ENCODE measurements at regions not wholly inside any gene's neighbourhood (a gene's known extent, or its start where the extent isn't known, plus 50 kb on each side); places are given as distances from the start of the nearest gene placed in this dataset.

GRCh38 chr3:57006949-57007419 is 53.5 kb upstream of the SPATA12 start:
- Histone ChIP-seq H3K4me2 (ENCODE audit: insufficient read depth in 1 of 2, low read depth in 2 of 2, low read length in 2 of 2) (no peak overlapping the region), H3K79me1 (ENCODE audit: low read depth, low read length) (no peaks in the 10 kb centered on the region), H2BK12ac (ENCODE audit: low read depth, low read length) (no peak overlapping the region), H2BK20ac (ENCODE audit: low read length) (no peak overlapping the region), H3K79me2 (ENCODE audit: control insufficient read depth in 1 of 2, insufficient read depth in 2 of 2, low read length in 2 of 2) (no peaks in the 10 kb centered on the region), H3K4ac (replicated peaks; ENCODE audit: insufficient read length, low read depth, low read length) (no peak overlapping the region), H4K8ac (ENCODE audit: extremely low read depth, insufficient read depth, low read length) (no peak overlapping the region), H4K5ac (ENCODE audit: insufficient read length, low read depth, low read length) (no peak overlapping the region), H2AK5ac (ENCODE audit: low read depth, low read length) (no peak overlapping the region), H3K27me3 (replicated peaks in 1 of 4; ENCODE audit: control insufficient read depth in 3 of 4, extremely low read depth in 1 of 4, insufficient read depth in 3 of 4, low read length in 3 of 4) (no peaks in the 10 kb centered on the region), H4K20me1 (replicated peaks in 1 of 2; ENCODE audit: control insufficient read depth in 1 of 2, insufficient read depth in 2 of 2, low read length in 2 of 2) (no peaks in the 10 kb centered on the region), H3K56ac (replicated peaks; ENCODE audit: insufficient read length, low read depth, low read length) (no peak overlapping the region), H3K27ac (ENCODE audit: low read depth, low read length) (no peak overlapping the region), H3K9ac (replicated peaks in 1 of 4; ENCODE audit: extremely low read depth in 1 of 4, low read depth in 3 of 4, low read length in 3 of 4) (no peak overlapping the region), H2AFZ (ENCODE audit: low read length) (no peak overlapping the region), H3K4me3 (ENCODE audit: extremely low read depth in 1 of 4, insufficient read depth in 2 of 4, low read depth in 3 of 4, low read length in 4 of 4) (no peak overlapping the region), H3K14ac (ENCODE audit: insufficient read length) (no peak overlapping the region), H2BK5ac (ENCODE audit: low read depth, low read length) (no peak overlapping the region), H3K23me2 (ENCODE audit: low read depth, low read length) (no peaks in the 10 kb centered on the region), H2BK120ac (replicated peaks; ENCODE audit: low read depth, low read length) (no peak overlapping the region), H3K4me1 (replicated peaks in 1 of 4; ENCODE audit: control insufficient read depth in 3 of 4, insufficient read depth in 4 of 4, low read length in 3 of 4) (peaks cover 2 to 8% (median 4%) of the 10 kb centered on the region in 4 experiments; a peak in 3 of 7 replicates), H4K91ac (replicated peaks; ENCODE audit: insufficient read length, low read length) (no peak overlapping the region), H3K9me3 (ENCODE audit: insufficient read depth in 2 of 2, low read depth in 1 of 2, low read length in 1 of 2) (no peaks in the 10 kb centered on the region), H3K23ac (ENCODE audit: insufficient read length) (no peak overlapping the region), H3K18ac (ENCODE audit: extremely low read depth, low read length) (peak overlapping the region; percentile 24; the same call in 1 of the 2 replicates), H3K36me3 (ENCODE audit: control insufficient read depth in 2 of 4, insufficient read depth in 4 of 4, low read length in 3 of 4) (no peaks in the 10 kb centered on the region), H2BK15ac (ENCODE audit: low read length) (no peak overlapping the region)
- CTCF ChIA-PET (ENCODE audit: partially characterized antibody), result interaction anchor here (0.7 to 6.9 kb wide), 17 partner anchors 10 to 324 kb away, joined by 3 to 63 read pairs (median 3); partner anchors contain the start of gene TASOR
- POLR2A ChIA-PET (ENCODE audit: partially characterized antibody), result no interaction called here
- FAIRE-seq (no peak), DNase-seq (ENCODE audit: low read depth in 1 of 2, low spot score in 2 of 2) (peak in 1 of 2 experiments; percentile 72)
- TF ChIP-seq RAD21 (IDR thresholded peaks at IDR 0.05 in 1 of 2, conservative IDR thresholded peaks at IDR 0.05 in 1 of 2; ENCODE audit: low read depth in 2 of 2, low read length in 2 of 2) (peak; percentile 54 to 74), TBP (IDR thresholded peaks at IDR 0.05; ENCODE audit: low read depth, low read length) (no peak), CTCF (IDR thresholded peaks at IDR 0.05; ENCODE audit: control extremely low read depth in 1 of 3, insufficient read depth in 1 of 3, low read depth in 1 of 3, low read length in 3 of 3) (peak; percentile 62 to 81 (median 72))
- 54% methylated on average over 7 of the region's 7 CpGs; no CpG with 5 or more reads in 1 of the 2 experiments for WGBS, 2 experiments (ENCODE audit: extremely low coverage in 1 of 2, insufficient coverage in 1 of 2, insufficient read length in 1 of 2, insufficient replicate concordance in 2 of 2, low coverage in 1 of 2, low lambda C conversion rate in 2 of 2, missing lambda C conversion rate in 1 of 2)
